Cardiac muscle cell (in vitro differentiated cells and primary cell): ENCODE measurements at regions not wholly inside any gene's neighbourhood (a gene's known extent, or its start where the extent isn't known, plus 50 kb on each side); places are given as distances from the start of the nearest gene placed in this dataset.
A peak's percentile ranks its signal among the peaks of the same experiment; 100 is the strongest.

Source experiments
- DNase-seq, 2 donors: peaks; one replicate each; pipeline versions ENCODE4 v3.0.0 to v3.0.0-alpha.2; 2010 to 2017; ENCODE audit warnings: low read depth in 1 of 2, low spot score in 1 of 2
- H3K27ac ChIP-seq: fragments of 200-600 bp; sonication (generic); 2 replicates; pipeline ENCODE4 v1.5.1; 2016
- H3K27me3 ChIP-seq: fragments of 200-600 bp; sonication (generic); 2 replicates; pipeline ENCODE4 v1.6.0; 2016; ENCODE audit warnings: control low read depth
- H3K36me3 ChIP-seq: fragments of 200-600 bp; sonication (generic); 2 replicates; pipeline ENCODE4 v1.5.1; 2016; ENCODE audit warnings: control low read depth
- H3K4me1 ChIP-seq: fragments of 200-600 bp; sonication (generic); 2 replicates; pipeline ENCODE4 v1.8.1; 2017; ENCODE audit warnings: low read depth, mild to moderate bottlenecking, mixed run types
- H3K4me3 ChIP-seq: fragments of 200-600 bp; sonication (generic); 2 replicates; pipeline ENCODE4 v1.5.1; 2016; ENCODE audit warnings: mild to moderate bottlenecking
- H3K9me3 ChIP-seq: fragments of 200-600 bp; sonication (generic); 2 replicates; pipeline ENCODE4 v1.5.1; 2017; ENCODE audit warnings: low read depth, mild to moderate bottlenecking, control low read depth
- CTCF ChIP-seq: IDR thresholded peaks from 2 replicates; pipeline ENCODE4 v1.5.1; 2012; ENCODE audit warnings: low read depth, mild to moderate bottlenecking, low read length

DNA sequence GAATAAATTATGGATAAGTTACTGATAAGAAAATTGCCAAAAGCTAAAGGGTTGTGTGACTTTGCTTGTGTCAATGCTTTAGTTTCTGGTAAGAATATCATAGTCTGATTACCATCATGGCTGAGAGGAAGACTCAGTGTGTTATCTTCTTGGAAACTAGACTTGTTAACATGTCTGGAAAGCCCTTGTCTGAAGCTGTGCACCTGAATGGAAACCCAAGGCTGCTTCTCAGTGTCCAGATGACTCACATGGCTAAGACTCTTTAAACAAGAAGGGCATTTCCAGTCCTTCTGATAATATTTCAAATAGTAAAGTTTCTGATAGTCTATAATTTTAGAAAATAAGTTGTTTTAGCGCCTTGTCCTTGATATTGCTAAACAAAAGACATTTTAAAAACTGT, 1092.7 kb downstream of the PLA2G4A start:
- Histone ChIP-seq H3K4me1 (no peaks in the 10 kb centered on the region), H3K27me3 (no peaks in the 10 kb centered on the region), H3K27ac (no peak overlapping the region), H3K36me3 (no peaks in the 10 kb centered on the region), H3K4me3 (no peak overlapping the region), H3K9me3 (no peaks in the 10 kb centered on the region)
- DNase-seq, result no peak
- no peak for TF ChIP-seq CTCF

GRCh38 chr1:187922255-187922654, 1093.5 kb downstream of the PLA2G4A start:
- H3K9me3 ChIP-seq, result no peaks in the 10 kb centered on the region
- H3K4me1 ChIP-seq, result no peaks in the 10 kb centered on the region
- DNase-seq, result no peak
- no peak for TF ChIP-seq CTCF
- H3K27ac ChIP-seq, result no peak overlapping the region
- H3K4me3 ChIP-seq, result no peak overlapping the region
- no peaks in the 10 kb centered on the region for H3K36me3 ChIP-seq
- no peaks in the 10 kb centered on the region for H3K27me3 ChIP-seq

- no peaks in the 10 kb centered on the region for H3K9me3 ChIP-seq
- no peaks in the 10 kb centered on the region for H3K36me3 ChIP-seq
- no peak for DNase-seq
- H3K4me3 ChIP-seq, result no peak overlapping the region
- H3K27ac ChIP-seq, result no peak overlapping the region
- no peak for TF ChIP-seq CTCF
- H3K4me1 ChIP-seq, result no peaks in the 10 kb centered on the region
- no peaks in the 10 kb centered on the region for H3K27me3 ChIP-seq
Observed at GRCh38 chr1:187924252-187924651, 1095.5 kb downstream of the PLA2G4A start.

GRCh38 chr1:187928288-187928687, 1099.5 kb downstream of the PLA2G4A start:
- no peaks in the 10 kb centered on the region for H3K4me1 ChIP-seq
- DNase-seq, result peak; percentile 52 to 58
- H3K4me3 ChIP-seq, result no peak overlapping the region
- H3K9me3 ChIP-seq, result no peaks in the 10 kb centered on the region
- H3K27me3 ChIP-seq, result no peaks in the 10 kb centered on the region
- H3K36me3 ChIP-seq, result no peaks in the 10 kb centered on the region
- no peak overlapping the region for H3K27ac ChIP-seq
- peak; percentile 55 for TF ChIP-seq CTCF

- no peaks in the 10 kb centered on the region for H3K4me1 ChIP-seq
- H3K4me3 ChIP-seq, result no peak overlapping the region
- H3K27ac ChIP-seq, result no peak overlapping the region
- no peak for TF ChIP-seq CTCF
- DNase-seq, result no peak
- no peaks in the 10 kb centered on the region for H3K9me3 ChIP-seq
- H3K27me3 ChIP-seq, result no peaks in the 10 kb centered on the region
- no peaks in the 10 kb centered on the region for H3K36me3 ChIP-seq
Observed at GRCh38 chr1:187928696-187929095, 1099.9 kb downstream of the PLA2G4A start.

DNA sequence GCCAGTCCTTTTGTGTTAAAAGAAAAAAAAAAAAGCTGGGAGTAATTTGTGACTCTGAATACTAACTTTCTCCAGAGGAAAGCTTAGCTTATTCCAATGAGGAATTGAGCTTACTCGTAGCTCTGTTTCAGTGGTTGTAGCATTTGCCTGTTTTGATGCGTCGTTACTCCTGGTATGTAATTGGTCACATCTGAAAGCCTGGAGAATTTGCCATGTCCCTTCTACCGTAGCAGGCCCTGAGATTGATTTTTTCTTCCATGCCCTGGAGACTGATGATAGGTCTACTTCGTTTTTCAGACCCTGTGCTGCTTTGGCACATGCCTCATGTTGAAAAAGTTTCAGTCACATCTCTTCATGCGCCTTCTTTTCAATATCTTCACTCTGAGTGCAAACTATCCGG, 1103.0 kb downstream of the PLA2G4A start:
- Histone ChIP-seq H3K4me3 (no peak overlapping the region), H3K27me3 (no peaks in the 10 kb centered on the region), H3K36me3 (no peaks in the 10 kb centered on the region), H3K9me3 (no peaks in the 10 kb centered on the region), H3K27ac (no peak overlapping the region), H3K4me1 (no peaks in the 10 kb centered on the region)
- TF ChIP-seq CTCF, result no peak
- DNase-seq, result no peak
